ENCODE measurements at regions not wholly inside any gene's neighbourhood (a gene's known extent, or its start where the extent isn't known, plus 50 kb on each side); places are given as distances from the start of the nearest gene placed in this dataset.

GRCh38 chr5:96070622-96071225 lies 109.1 kb upstream of the ELL2 start:
- H3K27ac ChIP-seq, result no peak overlapping the region
- TF ChIP-seq CTCF (conservative IDR thresholded peaks at IDR 0.05), result no peak

GRCh38 chr5:96067894-96068614 lies 106.4 kb upstream of the ELL2 start:
- peak overlapping the region; percentile 50 for H3K27ac ChIP-seq
- no peak for TF ChIP-seq CTCF (conservative IDR thresholded peaks at IDR 0.05)

- H3K27ac ChIP-seq, result peak overlapping the region; percentile 50
- TF ChIP-seq CTCF (conservative IDR thresholded peaks at IDR 0.05), result no peak
Measured at GRCh38 chr5:96067251-96067650, 105.6 kb upstream of the ELL2 start.

GRCh38 chr5:96066386-96066719 lies 104.7 kb upstream of the ELL2 start:
- peak overlapping the region; percentile 1; the same call in 1 of the 2 replicates for H3K27ac ChIP-seq
- no peak for TF ChIP-seq CTCF (conservative IDR thresholded peaks at IDR 0.05)

- peak overlapping the region; percentile 1; the same call in 1 of the 2 replicates for H3K27ac ChIP-seq
- no peak for TF ChIP-seq CTCF (conservative IDR thresholded peaks at IDR 0.05)
Measured at GRCh38 chr5:96065685-96066385, 104.2 kb upstream of the ELL2 start.

GRCh38 chr5:96064877-96065276 lies 103.2 kb upstream of the ELL2 start:
- H3K27ac ChIP-seq, result no peak overlapping the region
- no peak for TF ChIP-seq CTCF (conservative IDR thresholded peaks at IDR 0.05)

- no peak for TF ChIP-seq CTCF (conservative IDR thresholded peaks at IDR 0.05)
- no peak overlapping the region for H3K27ac ChIP-seq
Measured at GRCh38 chr5:96062836-96063235, 101.2 kb upstream of the ELL2 start.

Measured in VCaP (cell line).